ENCODE measurements at regions not wholly inside any gene's neighbourhood (a gene's known extent, or its start where the extent isn't known, plus 50 kb on each side); places are given as distances from the start of the nearest gene placed in this dataset.

DNA sequence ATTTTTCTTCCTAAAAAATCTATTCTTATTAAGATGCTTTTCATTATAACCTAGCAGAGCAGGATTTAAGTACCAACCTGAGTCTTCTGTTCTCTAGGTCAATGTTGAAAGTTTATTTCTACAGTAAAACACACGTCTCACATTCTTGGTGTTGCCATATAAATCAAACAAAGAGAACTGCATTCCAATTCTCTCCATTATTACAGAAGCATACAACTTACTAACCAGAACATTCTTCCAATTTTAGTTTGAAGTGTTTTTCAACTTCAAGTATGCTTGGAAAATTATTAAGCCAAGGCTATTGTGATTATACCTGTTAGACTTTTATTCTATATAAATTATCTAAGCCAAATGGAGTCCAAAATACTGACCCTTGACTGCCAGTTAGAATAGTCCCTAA, 110.4 kb upstream of the PMFBP1 start:
- H3K4me1 ChIP-seq (ENCODE audit: control insufficient read depth, insufficient read depth, low read length) = peaks cover 18% of the 10 kb centered on the region
- H3K27me3 ChIP-seq (ENCODE audit: control insufficient read depth, insufficient read depth, low read length) = no peaks in the 10 kb centered on the region
- H3K9ac ChIP-seq (ENCODE audit: low read length) = no peak overlapping the region
- no peaks in the 10 kb centered on the region for H3K36me3 ChIP-seq (ENCODE audit: control insufficient read depth, insufficient read depth, low read length)
- H3K27ac ChIP-seq (ENCODE audit: low read depth, low read length) = no peak overlapping the region
- H3K4me3 ChIP-seq (ENCODE audit: low read depth, low read length) = no peak overlapping the region
- no peaks in the 10 kb centered on the region for H3K9me3 ChIP-seq (ENCODE audit: control insufficient read depth, insufficient read depth, low read depth, low read length)

- H3K27ac ChIP-seq (ENCODE audit: low read depth, low read length) = no peak overlapping the region
- H3K27me3 ChIP-seq (ENCODE audit: control insufficient read depth, insufficient read depth, low read length) = no peaks in the 10 kb centered on the region
- H3K4me3 ChIP-seq (ENCODE audit: low read depth, low read length) = no peak overlapping the region
- no peaks in the 10 kb centered on the region for H3K4me1 ChIP-seq (ENCODE audit: control insufficient read depth, insufficient read depth, low read length)
- H3K9ac ChIP-seq (ENCODE audit: low read length) = no peak overlapping the region
- no peaks in the 10 kb centered on the region for H3K9me3 ChIP-seq (ENCODE audit: control insufficient read depth, insufficient read depth, low read depth, low read length)
- H3K36me3 ChIP-seq (ENCODE audit: control insufficient read depth, insufficient read depth, low read length) = no peaks in the 10 kb centered on the region
Observed at GRCh38 chr16:72278301-72278700, 106.3 kb upstream of the PMFBP1 start.

DNA sequence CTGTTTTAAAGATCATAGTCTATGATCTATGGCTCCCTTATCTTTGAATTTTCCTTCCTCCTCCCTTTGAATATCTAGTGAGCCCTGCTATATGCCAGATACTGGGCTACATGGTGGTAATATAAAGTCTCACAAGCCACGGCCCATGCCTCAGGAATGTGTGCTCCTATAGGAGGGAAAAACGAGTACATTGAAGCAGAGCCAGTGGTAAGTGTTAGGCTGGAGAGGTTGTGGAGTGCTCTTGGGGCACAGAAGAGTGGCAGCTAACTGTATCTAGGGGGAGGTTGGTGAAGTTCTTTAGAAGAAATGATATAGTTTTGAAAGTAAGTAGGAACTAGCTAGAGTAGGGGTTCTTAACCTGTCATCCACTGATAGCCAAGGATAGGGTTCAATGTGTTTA, 105.8 kb upstream of the PMFBP1 start:
- H3K27me3 ChIP-seq (ENCODE audit: control insufficient read depth, insufficient read depth, low read length) = no peaks in the 10 kb centered on the region
- no peak overlapping the region for H3K4me3 ChIP-seq (ENCODE audit: low read depth, low read length)
- H3K4me1 ChIP-seq (ENCODE audit: control insufficient read depth, insufficient read depth, low read length) = no peaks in the 10 kb centered on the region
- H3K36me3 ChIP-seq (ENCODE audit: control insufficient read depth, insufficient read depth, low read length) = no peaks in the 10 kb centered on the region
- H3K9me3 ChIP-seq (ENCODE audit: control insufficient read depth, insufficient read depth, low read depth, low read length) = no peaks in the 10 kb centered on the region
- H3K27ac ChIP-seq (ENCODE audit: low read depth, low read length) = no peak overlapping the region
- no peak overlapping the region for H3K9ac ChIP-seq (ENCODE audit: low read length)

DNA sequence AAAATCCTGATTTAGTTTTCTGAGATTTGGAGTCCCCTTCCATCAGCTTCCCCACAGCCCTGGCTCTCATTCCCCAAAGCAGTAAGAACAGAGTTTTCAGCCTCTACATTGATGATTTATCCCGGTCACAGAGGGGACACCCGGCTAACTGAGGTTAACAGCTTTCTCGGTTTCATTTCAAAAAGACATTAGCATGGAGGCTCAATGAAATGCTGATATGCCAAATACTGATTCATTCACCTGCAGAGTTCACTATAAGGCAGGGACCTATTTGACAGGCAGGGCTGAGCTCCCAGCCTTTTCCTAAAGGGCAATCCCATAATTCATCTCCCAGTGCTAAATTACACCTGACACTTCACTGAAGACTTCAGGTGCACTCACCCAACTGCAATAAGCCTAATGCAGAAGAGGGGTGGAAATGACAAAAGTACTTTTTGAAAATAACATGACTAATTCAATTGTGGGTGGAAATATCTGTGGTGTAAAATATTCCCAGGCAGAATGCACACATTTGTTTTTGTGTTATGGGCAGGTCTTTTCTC, 99.8 kb upstream of the PMFBP1 start:
- H3K27ac ChIP-seq (ENCODE audit: low read depth, low read length) = no peak overlapping the region
- no peaks in the 10 kb centered on the region; the same call in 1 of the 2 replicates for H3K4me1 ChIP-seq (ENCODE audit: control insufficient read depth, insufficient read depth, low read length)
- no peak overlapping the region for H3K4me3 ChIP-seq (ENCODE audit: low read depth, low read length)
- H3K36me3 ChIP-seq (ENCODE audit: control insufficient read depth, insufficient read depth, low read length) = no peaks in the 10 kb centered on the region
- H3K9me3 ChIP-seq (ENCODE audit: control insufficient read depth, insufficient read depth, low read depth, low read length) = no peaks in the 10 kb centered on the region
- no peaks in the 10 kb centered on the region for H3K27me3 ChIP-seq (ENCODE audit: control insufficient read depth, insufficient read depth, low read length)
- H3K9ac ChIP-seq (ENCODE audit: low read length) = no peak overlapping the region

- Histone ChIP-seq H3K9me3 (ENCODE audit: control insufficient read depth, insufficient read depth, low read depth, low read length) (no peaks in the 10 kb centered on the region), H3K27ac (ENCODE audit: low read depth, low read length) (no peak overlapping the region), H3K36me3 (ENCODE audit: control insufficient read depth, insufficient read depth, low read length) (no peaks in the 10 kb centered on the region), H3K9ac (ENCODE audit: low read length) (no peak overlapping the region), H3K4me1 (ENCODE audit: control insufficient read depth, insufficient read depth, low read length) (no peaks in the 10 kb centered on the region; the same call in 1 of the 2 replicates), H3K4me3 (ENCODE audit: low read depth, low read length) (no peak overlapping the region), H3K27me3 (ENCODE audit: control insufficient read depth, insufficient read depth, low read length) (no peaks in the 10 kb centered on the region)
Observed at GRCh38 chr16:72270531-72270930, 98.6 kb upstream of the PMFBP1 start.

DNA sequence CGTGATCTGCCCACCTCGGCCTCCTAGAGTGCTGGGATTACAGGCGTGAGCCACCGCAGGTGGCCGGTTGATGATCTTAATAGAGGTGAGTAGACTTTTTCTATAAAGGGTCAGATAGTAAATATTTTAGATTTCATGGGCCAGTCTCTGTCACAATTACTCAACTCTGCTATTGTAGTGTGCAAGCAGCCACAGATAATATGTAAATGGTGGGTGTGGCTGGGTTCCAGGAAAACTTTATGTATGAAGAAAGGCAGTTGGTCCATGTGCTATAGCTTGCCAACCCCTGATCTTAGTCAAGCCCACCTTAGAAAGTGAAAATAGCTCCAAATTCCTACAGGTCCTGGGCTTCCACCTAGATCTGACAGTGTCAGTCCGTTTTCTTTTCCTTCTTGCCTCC, 94.9 kb upstream of the PMFBP1 start:
- H3K4me1 ChIP-seq (ENCODE audit: control insufficient read depth, insufficient read depth, low read length) = no peaks in the 10 kb centered on the region; the same call in 1 of the 2 replicates
- H3K27ac ChIP-seq (ENCODE audit: low read depth, low read length) = no peak overlapping the region
- H3K27me3 ChIP-seq (ENCODE audit: control insufficient read depth, insufficient read depth, low read length) = no peaks in the 10 kb centered on the region
- no peaks in the 10 kb centered on the region for H3K9me3 ChIP-seq (ENCODE audit: control insufficient read depth, insufficient read depth, low read depth, low read length)
- H3K4me3 ChIP-seq (ENCODE audit: low read depth, low read length) = no peak overlapping the region
- H3K9ac ChIP-seq (ENCODE audit: low read length) = no peak overlapping the region
- H3K36me3 ChIP-seq (ENCODE audit: control insufficient read depth, insufficient read depth, low read length) = no peaks in the 10 kb centered on the region

GRCh38 chr16:72264771-72265170, 92.8 kb upstream of the PMFBP1 start:
- no peaks in the 10 kb centered on the region for H3K36me3 ChIP-seq (ENCODE audit: control insufficient read depth, insufficient read depth, low read length)
- H3K9ac ChIP-seq (ENCODE audit: low read length) = no peak overlapping the region
- H3K4me3 ChIP-seq (ENCODE audit: low read depth, low read length) = no peak overlapping the region
- H3K27ac ChIP-seq (ENCODE audit: low read depth, low read length) = no peak overlapping the region
- no peaks in the 10 kb centered on the region; the same call in 1 of the 2 replicates for H3K4me1 ChIP-seq (ENCODE audit: control insufficient read depth, insufficient read depth, low read length)
- H3K27me3 ChIP-seq (ENCODE audit: control insufficient read depth, insufficient read depth, low read length) = no peaks in the 10 kb centered on the region
- no peaks in the 10 kb centered on the region for H3K9me3 ChIP-seq (ENCODE audit: control insufficient read depth, insufficient read depth, low read depth, low read length)

DNA sequence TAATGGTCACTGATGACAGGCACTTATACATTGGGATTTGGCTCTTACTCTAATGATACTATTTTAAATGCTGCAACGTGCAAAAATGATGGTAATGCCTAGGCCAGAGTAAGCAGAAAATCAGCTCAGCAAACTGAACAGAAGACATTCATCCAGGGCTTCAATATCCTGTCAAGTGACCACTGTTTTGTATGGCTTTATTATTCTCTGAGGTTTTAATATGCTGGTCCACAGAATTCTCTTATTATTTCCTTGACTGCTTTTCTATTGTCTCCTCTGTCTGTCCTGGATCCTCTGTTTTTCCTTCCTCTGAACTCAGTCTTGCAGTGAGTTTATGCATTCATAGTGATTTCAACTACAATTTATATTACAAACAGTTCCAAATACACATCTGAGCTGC, 90.8 kb upstream of the PMFBP1 start:
- no peak overlapping the region for H3K9ac ChIP-seq (ENCODE audit: low read length)
- H3K4me3 ChIP-seq (ENCODE audit: low read depth, low read length) = no peak overlapping the region
- no peaks in the 10 kb centered on the region for H3K36me3 ChIP-seq (ENCODE audit: control insufficient read depth, insufficient read depth, low read length)
- no peaks in the 10 kb centered on the region for H3K9me3 ChIP-seq (ENCODE audit: control insufficient read depth, insufficient read depth, low read depth, low read length)
- no peaks in the 10 kb centered on the region for H3K4me1 ChIP-seq (ENCODE audit: control insufficient read depth, insufficient read depth, low read length)
- H3K27me3 ChIP-seq (ENCODE audit: control insufficient read depth, insufficient read depth, low read length) = no peaks in the 10 kb centered on the region
- no peak overlapping the region for H3K27ac ChIP-seq (ENCODE audit: low read depth, low read length)

DNA sequence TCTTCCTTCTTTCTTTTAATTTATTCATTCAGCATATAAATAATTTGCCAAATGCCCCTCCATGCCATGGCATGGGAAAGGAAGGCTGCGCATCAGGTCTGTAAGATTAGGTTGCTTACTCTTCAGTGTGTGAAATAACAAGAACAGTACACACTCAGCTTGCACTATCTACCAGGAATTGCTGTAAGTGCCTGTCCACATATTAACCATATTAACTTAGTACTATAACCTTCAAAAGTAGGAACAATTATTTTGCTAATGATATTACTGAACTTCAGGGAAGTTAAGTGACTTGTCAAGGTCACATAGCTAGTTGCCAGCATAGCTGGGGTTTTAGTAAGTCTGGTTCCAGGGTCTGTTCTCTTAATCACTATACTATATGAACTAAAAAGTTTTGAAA, 89.2 kb upstream of the PMFBP1 start:
- Histone ChIP-seq H3K9me3 (ENCODE audit: control insufficient read depth, insufficient read depth, low read depth, low read length) (no peaks in the 10 kb centered on the region), H3K9ac (ENCODE audit: low read length) (no peak overlapping the region), H3K27ac (ENCODE audit: low read depth, low read length) (no peak overlapping the region), H3K4me1 (ENCODE audit: control insufficient read depth, insufficient read depth, low read length) (peaks cover 7% of the 10 kb centered on the region; the same call in 1 of the 2 replicates), H3K27me3 (ENCODE audit: control insufficient read depth, insufficient read depth, low read length) (no peaks in the 10 kb centered on the region), H3K4me3 (ENCODE audit: low read depth, low read length) (no peak overlapping the region), H3K36me3 (ENCODE audit: control insufficient read depth, insufficient read depth, low read length) (no peaks in the 10 kb centered on the region)

DNA sequence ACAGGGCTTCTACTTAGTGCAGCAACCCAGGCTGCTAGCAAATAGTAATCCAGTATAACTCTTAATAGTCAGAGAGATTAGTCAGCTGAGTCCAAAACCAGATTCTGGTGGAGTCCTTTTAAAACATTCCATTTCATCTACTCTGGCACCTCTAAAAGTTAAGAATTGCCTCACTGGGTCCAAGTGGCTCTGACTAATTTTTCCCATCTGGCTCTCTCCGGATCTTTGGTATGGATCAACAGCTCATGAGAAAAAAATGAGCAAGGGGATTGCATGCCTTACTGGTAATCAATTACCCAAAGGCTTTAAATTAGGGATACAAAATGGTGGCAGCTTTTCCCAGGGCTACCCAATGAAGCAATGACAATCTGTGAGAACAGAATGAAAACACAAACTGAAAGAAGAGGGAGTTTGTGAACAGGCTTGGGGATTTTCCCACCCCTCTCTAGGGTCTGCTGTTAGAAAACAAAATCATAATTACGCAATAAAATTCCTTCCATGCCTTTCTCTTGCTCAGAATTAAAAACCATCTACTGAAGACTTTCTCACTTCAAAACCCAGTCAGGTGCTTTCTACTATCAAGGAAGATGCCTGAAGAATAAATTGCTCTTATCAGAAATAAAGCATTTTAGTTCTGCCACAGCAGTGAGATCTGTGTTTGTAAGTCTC, 84.6 kb upstream of the PMFBP1 start:
- Histone ChIP-seq H3K9ac (ENCODE audit: low read length) (no peak overlapping the region), H3K9me3 (ENCODE audit: control insufficient read depth, insufficient read depth, low read depth, low read length) (no peaks in the 10 kb centered on the region), H3K36me3 (ENCODE audit: control insufficient read depth, insufficient read depth, low read length) (no peaks in the 10 kb centered on the region), H3K4me1 (ENCODE audit: control insufficient read depth, insufficient read depth, low read length) (peaks cover 7% of the 10 kb centered on the region; the same call in 1 of the 2 replicates), H3K27me3 (ENCODE audit: control insufficient read depth, insufficient read depth, low read length) (no peaks in the 10 kb centered on the region), H3K27ac (ENCODE audit: low read depth, low read length) (no peak overlapping the region), H3K4me3 (ENCODE audit: low read depth, low read length) (no peak overlapping the region)

- Histone ChIP-seq H3K4me3 (ENCODE audit: low read depth, low read length) (no peak overlapping the region), H3K27ac (ENCODE audit: low read depth, low read length) (no peak overlapping the region), H3K9me3 (ENCODE audit: control insufficient read depth, insufficient read depth, low read depth, low read length) (no peaks in the 10 kb centered on the region), H3K4me1 (ENCODE audit: control insufficient read depth, insufficient read depth, low read length) (peaks cover 7% of the 10 kb centered on the region; the same call in 1 of the 2 replicates), H3K9ac (ENCODE audit: low read length) (no peak overlapping the region), H3K27me3 (ENCODE audit: control insufficient read depth, insufficient read depth, low read length) (no peaks in the 10 kb centered on the region), H3K36me3 (ENCODE audit: control insufficient read depth, insufficient read depth, low read length) (no peaks in the 10 kb centered on the region)
Observed at GRCh38 chr16:72255786-72256185, 83.8 kb upstream of the PMFBP1 start.

All from HUES6 (cell line).